HG02852 (cell line): ENCODE measurements at regions not wholly inside any gene's neighbourhood (a gene's known extent, or its start where the extent isn't known, plus 50 kb on each side); places are given as distances from the start of the nearest gene placed in this dataset.

Experiments used
- ATAC-seq: cut with Tn5 transposase; IDR thresholded peaks from one replicate; pipeline ENCODE4 v1.9.1; 2021; ENCODE audit warnings: mild to moderate bottlenecking, moderate library complexity; ENCODE audit not compliant: unreplicated experiment

DNA sequence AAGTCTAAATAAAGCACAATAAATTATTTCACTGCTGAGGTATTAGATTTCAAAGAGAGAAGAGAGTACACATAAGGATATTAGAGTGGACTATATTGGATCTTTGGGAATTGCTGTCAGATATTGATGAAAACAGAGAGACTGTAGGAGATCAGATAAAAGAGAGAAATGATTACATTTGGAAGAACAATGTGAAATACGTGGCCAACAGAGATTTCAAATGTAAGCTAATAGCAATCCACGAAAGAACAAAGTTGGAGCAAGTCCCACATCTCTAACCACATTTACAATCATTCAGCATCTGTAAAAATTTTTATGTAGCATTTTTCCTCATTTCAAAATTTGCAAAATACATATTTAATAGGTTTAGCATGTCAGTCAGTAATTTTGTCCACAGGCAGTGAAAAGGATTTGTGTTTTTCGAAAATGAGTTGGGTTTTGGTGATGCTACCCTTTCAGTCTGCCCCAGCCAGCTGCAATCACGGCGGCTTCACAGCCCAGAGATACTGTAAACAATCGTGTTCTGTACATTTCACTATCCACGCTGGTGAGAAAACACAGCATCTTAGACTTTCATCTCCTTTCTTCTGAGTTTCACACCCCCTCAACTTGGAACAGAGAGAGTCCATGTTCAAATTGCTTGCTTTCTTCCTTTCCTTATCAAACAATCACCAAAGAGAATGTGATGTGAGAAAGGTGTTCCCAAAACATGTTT lies 209.1 kb upstream of the LYPLAL1 start:
- ATAC-seq, result no peak

DNA sequence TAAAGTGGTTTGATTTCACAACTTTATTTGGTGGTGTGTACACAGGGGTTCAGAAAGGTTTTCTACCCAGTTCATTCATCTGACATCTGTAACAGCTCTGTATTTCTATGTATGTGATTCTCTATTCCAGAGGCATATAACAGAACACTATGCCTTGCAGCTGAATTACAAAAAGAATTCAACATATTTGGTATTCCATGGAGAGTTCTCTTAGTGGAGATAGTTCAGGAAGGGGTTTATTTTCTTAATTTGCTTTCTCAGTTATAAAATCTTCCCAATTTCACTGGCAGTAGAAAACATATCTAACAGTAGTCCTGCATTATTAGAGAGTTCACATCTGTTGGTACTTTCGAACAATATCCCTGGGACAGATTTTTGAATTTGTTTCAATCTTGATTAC lies 207.9 kb upstream of the LYPLAL1 start:
- ATAC-seq, result no peak

DNA sequence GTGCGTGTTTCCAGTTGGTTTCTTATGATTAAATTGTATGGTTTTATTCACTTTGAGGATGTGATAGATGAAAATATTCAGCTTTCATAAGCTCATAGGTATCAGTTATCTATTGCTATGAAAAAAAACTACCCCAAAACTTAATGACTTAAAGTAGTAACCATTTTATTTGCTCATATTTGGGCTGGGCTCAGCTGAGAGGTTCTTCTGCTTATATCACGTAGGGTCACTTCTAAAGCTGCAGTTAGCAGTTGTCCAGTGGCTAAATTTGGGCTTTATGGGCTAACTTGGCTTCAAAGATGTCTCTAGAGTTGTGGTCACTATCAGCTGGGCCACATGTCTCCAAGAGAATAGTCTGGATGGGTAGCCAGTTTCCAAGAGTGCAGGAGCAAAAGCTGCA lies 206.4 kb upstream of the LYPLAL1 start:
- ATAC-seq, result no peak

DNA sequence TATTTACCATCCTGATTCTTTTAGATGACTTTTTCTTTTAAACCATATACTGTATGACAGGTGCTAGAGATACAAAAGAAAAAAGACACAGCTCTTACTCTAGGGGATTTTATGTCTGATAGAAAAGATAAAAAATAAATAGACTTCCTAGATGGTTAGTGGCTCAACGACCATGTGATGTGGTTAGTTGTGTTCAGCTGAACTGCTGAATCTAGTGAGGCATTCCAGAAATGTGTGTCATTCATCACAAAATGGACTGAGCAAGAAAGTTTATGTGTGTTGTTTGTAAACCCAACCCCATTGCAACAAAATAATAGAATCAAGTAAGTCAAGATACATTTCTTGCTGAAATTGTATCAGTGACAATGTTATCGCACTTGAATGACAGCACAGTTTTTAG lies 205.8 kb upstream of the LYPLAL1 start:
- ATAC-seq, result no peak

GRCh38 chr1:218969006-218969405 lies 204.7 kb upstream of the LYPLAL1 start:
- no peak for ATAC-seq

DNA sequence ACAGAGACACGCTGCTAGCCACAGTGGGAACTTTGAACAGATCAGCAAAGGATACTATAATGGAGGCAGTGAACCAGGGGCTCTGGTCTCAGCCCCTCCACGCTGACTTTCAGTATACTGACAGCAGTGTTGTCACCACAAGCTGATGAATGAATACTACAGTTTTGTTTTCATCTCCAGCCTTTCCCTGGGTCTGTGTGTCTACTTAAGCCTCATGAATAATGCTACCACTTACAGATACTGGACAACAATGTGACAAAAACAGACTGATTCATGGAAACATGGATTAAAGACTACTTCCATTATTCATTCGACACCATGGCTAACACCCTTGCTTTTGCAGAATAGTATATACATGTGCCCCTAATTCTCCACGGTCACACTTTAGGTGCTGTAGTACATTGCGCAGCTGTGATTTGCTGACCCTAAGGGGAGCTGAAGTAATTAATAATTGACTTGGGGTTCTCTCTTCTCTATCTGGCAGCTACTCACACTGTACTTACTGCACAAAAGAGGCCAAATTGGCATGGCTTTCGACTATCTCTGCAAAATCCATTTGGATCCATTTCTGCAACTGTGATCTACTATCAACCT lies 203.2 kb upstream of the LYPLAL1 start:
- ATAC-seq, result no peak

- ATAC-seq, result no peak
Measured at GRCh38 chr1:218971156-218971555, 202.5 kb upstream of the LYPLAL1 start.

DNA sequence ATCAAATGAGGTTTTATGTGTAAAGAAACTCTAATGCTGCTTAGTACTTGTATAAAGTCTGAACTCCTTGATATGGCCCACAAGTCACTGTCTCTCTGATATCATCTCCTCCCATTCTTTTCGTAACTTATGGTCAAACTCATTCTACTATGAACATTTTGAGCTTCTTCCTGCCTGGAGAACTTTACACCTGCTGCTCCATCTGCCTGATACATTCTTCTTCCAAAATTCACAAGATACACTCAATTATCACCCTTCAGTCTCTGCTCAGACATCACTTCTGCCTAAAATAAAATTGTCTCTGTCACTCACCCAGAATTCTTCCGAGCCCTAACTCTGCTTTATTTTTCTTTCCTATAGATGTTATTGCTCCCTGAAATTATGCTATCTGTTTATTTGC lies 192.8 kb upstream of the LYPLAL1 start:
- ATAC-seq, result no peak

- no peak for ATAC-seq
Measured at GRCh38 chr1:218982482-218982881, 191.2 kb upstream of the LYPLAL1 start.

GRCh38 chr1:218983433-218983832 lies 190.2 kb upstream of the LYPLAL1 start:
- no peak for ATAC-seq

DNA sequence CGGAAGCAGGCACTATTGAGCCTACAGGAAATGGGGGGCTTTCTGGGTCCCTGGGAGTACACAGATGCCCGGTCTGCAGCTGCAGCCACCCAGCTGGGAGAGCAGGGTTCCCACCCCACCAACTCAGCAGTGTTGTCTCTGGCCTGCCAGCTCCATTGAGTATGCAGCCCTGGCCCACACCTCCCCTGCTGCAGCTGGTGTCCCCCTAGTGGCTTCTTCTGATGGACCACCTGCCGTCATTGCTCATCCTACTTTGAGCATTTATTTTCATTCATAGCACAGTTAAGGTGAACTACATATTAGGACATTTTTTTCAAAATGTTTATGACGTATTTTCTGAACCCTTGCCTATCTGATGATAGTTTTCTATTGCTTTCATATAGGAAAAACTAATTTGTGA lies 189.8 kb upstream of the LYPLAL1 start:
- no peak for ATAC-seq

GRCh38 chr1:218985424-218985984 lies 188.2 kb upstream of the LYPLAL1 start:
- ATAC-seq, result no peak

GRCh38 chr1:218986816-218987215 lies 186.9 kb upstream of the LYPLAL1 start:
- ATAC-seq, result no peak

GRCh38 chr1:218990019-218990418 lies 183.7 kb upstream of the LYPLAL1 start:
- ATAC-seq, result no peak

DNA sequence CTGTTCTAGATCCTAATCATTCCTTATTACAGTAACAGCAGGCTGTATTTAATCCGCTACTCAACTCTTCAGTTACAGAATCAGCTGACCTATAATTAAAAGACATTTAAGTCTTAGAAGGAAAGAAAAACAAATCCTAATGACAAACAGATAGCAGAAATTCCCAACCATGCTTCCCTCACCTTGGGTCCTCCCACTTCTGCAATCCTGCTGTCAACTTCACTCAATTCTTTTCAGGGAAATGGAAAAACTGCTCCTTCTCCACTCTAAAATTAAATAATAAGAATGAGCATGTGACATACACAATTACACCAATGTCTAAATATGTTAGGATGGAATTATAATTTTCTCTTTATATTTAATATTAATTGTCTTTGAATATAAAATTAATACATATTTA lies 182.6 kb upstream of the LYPLAL1 start:
- no peak for ATAC-seq

DNA sequence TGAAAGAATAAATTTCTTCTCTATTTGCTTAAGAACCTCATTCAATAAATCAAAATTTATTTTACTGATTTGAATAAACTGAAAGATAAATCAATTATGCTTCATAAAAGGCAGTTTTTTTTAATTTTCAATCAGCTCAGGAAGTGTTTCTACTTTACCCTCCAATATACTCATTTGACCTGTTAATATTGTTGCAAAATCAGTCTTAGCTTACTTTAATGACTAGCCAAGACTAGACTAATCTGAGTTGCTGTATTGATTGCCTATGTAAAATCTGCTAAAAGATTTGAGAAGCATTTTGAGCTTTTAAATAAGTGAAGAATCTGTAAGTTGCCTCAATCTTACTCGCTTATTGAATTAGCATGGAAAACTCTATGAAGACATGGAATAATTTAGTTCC lies 179.1 kb upstream of the LYPLAL1 start:
- ATAC-seq, result no peak

DNA sequence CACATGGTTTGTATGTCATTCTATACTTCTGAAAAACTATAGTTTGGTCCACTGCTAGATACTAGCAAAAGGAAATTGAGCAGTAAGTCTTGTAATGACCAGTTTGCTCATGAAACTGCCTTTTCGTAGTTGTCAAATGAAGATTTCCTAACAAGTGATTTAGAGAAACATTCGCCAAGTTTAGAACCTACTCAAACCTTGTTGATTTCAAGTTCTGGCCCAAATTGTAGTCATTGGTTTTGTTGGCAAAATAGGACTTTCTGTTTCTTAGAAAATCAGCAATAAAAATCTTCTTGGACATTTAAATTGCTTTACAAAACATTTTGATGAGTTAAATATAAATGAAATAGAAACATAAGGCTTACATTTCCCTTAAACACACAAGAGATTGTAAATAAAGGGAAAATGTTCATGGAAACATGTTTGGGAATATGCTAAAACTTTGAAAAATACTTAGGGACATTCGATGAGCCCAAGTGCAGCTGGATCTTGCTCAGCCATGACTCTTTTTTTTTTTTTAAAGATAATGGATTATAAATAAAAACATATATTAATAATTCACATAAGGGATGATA lies 178.5 kb upstream of the LYPLAL1 start:
- ATAC-seq, result no peak

DNA sequence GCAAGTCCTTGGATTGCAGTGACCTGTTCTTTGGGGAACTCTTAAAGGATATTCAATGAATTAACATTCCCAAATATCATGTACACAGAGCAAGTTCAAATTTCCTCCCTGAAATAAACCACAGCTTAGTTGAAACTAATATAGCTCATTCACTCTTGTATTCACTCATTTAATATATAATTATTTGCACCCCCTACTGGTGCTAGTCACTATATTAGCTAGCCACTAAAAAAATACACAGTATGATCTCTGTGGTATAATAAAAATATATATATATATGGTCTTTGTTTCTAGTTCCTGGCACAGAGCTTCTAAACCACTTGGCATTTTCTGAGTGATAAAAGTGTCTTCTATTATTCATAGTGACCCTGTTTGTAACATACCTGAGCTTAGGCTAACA lies 177.3 kb upstream of the LYPLAL1 start:
- no peak for ATAC-seq

DNA sequence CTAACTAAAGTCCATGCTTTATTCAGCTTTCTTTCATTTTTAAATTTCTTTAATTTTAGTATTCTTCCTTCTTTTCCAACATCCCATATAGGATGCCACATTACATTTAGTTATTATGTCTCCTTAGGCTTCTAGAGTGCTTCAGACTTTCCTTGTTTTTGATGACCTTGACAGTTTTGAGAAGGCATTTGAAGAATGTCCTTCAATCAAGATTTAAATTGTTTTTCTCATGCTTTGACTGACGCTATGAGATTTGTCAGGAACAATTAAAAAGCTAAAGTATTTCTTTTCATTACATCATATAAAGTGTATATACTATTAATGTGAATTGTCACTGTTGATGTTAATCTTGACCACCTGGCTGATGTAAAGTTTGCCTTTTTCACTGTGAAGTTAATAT lies 173.7 kb upstream of the LYPLAL1 start:
- no peak for ATAC-seq

- ATAC-seq, result no peak
Measured at GRCh38 chr1:219000631-219001030, 173.0 kb upstream of the LYPLAL1 start.

- no peak for ATAC-seq
Measured at GRCh38 chr1:219010720-219011119, 163.0 kb upstream of the LYPLAL1 start.

DNA sequence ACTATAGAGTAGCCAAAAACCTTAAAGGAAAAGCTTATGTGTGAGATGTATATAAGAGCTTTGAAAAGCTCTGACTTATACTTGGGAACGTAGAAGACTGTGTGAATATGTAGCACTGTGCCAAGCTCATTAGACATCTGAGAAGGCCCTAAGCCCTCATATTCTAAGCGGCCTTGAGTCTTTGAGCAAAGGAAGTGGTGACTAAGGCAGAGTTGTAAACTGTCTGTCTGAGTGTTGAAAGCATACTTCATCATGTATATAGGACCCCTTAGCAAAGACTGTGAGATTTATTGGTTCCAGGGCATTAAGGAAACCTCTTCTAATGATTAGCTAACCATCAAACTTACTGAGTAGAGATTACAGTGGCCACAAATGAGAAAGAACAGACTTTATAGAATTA lies 153.3 kb upstream of the LYPLAL1 start:
- ATAC-seq, result no peak
